HepG2 (cell line): ENCODE measurements at regions not wholly inside any gene's neighbourhood (a gene's known extent, or its start where the extent isn't known, plus 50 kb on each side); places are given as distances from the start of the nearest gene placed in this dataset.

ENCODE experiments used
- CTCF ChIP-seq: sonication (generic); formaldehyde crosslinking; IDR thresholded peaks from 2 replicates; pipeline ENCODE4 v1.5.0; 2020; ENCODE audit warnings: mild to moderate bottlenecking, missing genetic modification reagents, moderate library complexity
- POLR2A ChIP-seq, 2 experiments: IDR thresholded peaks; 2 replicates each; pipeline ENCODE4 v1.6.1; 2011; ENCODE audit warnings: low read depth in 2 of 2, low read length in 2 of 2, mild to moderate bottlenecking in 1 of 2, moderate library complexity in 1 of 2; ENCODE audit not compliant: insufficient read depth in 1 of 2
- SMARCC2 ChIP-seq: fragments of 450-650 bp; IDR thresholded peaks from 2 replicates; pipeline ENCODE4 v1.6.1; 2017; ENCODE audit warnings: antibody characterized with exemption, mild to moderate bottlenecking
- YY1 ChIP-seq: IDR thresholded peaks from 2 replicates; pipeline ENCODE4 v1.6.1; 2011; ENCODE audit warnings: low read length, low read depth, moderate library complexity, mild to moderate bottlenecking; ENCODE audit not compliant: insufficient read depth, insufficient replicate concordance
- ZNF501 ChIP-seq: sonication (generic); formaldehyde crosslinking; IDR thresholded peaks from 2 replicates; pipeline ENCODE4 v1.5.1; 2020; ENCODE audit warnings: mild to moderate bottlenecking, moderate library complexity, missing genetic modification reagents

GRCh38 chr16:55019419-55020131 is 88.9 kb downstream of the IRX5 start:
- no peak for TF ChIP-seq POLR2A (IDR thresholded peaks at IDR 0.05; ENCODE audit: insufficient read depth in 1 of 2, low read depth in 2 of 2, low read length in 2 of 2)
- no peak for TF ChIP-seq CTCF
- no peak for TF ChIP-seq ZNF501 (CRISPR knock-in tag)
- no peak for TF ChIP-seq YY1
- no peak for TF ChIP-seq SMARCC2
